H9 (cell line): ENCODE measurements at regions not wholly inside any gene's neighbourhood (a gene's known extent, or its start where the extent isn't known, plus 50 kb on each side); places are given as distances from the start of the nearest gene placed in this dataset. TPM values are rescaled to one million over a fixed set of nuclear protein-coding genes. Genes with fewer than 3 reads are reported as not detected.

Experiments
- DNase-seq: peaks from one replicate; pipeline ENCODE4 v3.0.0-alpha.2; 2017
- H2AFZ ChIP-seq: one replicate; pipeline ENCODE4 v1.6.1; 2013; ENCODE audit warnings: mild to moderate bottlenecking, low read length, control low read depth, moderate library complexity
- H2AK5ac ChIP-seq: 2 replicates; pipeline ENCODE4 v1.6.1; 2013; ENCODE audit warnings: low read length, control low read depth, mixed read lengths; ENCODE audit not compliant: insufficient read length
- H2BK120ac ChIP-seq: one replicate; pipeline ENCODE4 v1.6.1; 2013; ENCODE audit warnings: low read depth, mild to moderate bottlenecking, low read length, control low read depth, inconsistent platforms; ENCODE audit not compliant: poor library complexity, severe bottlenecking
- H2BK12ac ChIP-seq: 2 replicates; pipeline ENCODE4 v1.6.1; 2013; ENCODE audit warnings: low read length, control low read depth, mixed read lengths, low read depth; ENCODE audit not compliant: insufficient read length
- H2BK15ac ChIP-seq: 2 replicates; pipeline ENCODE4 v1.6.1; 2013; ENCODE audit warnings: low read depth, low read length, control low read depth
- H2BK20ac ChIP-seq: one replicate; pipeline ENCODE4 v1.6.1; 2013; ENCODE audit warnings: low read depth, mild to moderate bottlenecking, low read length, control low read depth, inconsistent platforms; ENCODE audit not compliant: poor library complexity, severe bottlenecking
- H2BK5ac ChIP-seq: 2 replicates; pipeline ENCODE4 v1.6.1; 2013; ENCODE audit warnings: low read length, control low read depth, mixed read lengths; ENCODE audit not compliant: insufficient read length
- H3K14ac ChIP-seq: 2 replicates; pipeline ENCODE4 v1.6.1; 2013; ENCODE audit warnings: low read length, control low read depth; ENCODE audit not compliant: insufficient read depth
- H3K18ac ChIP-seq: 2 replicates; pipeline ENCODE4 v1.6.1; 2013; ENCODE audit warnings: low read depth, mild to moderate bottlenecking, mixed read lengths, low read length, control low read depth; ENCODE audit not compliant: insufficient read length
- H3K23ac ChIP-seq: 2 replicates; pipeline ENCODE4 v1.6.1; 2013; ENCODE audit warnings: low read length, control low read depth, mixed read lengths, low read depth; ENCODE audit not compliant: insufficient read length
- H3K23me2 ChIP-seq: 2 replicates; pipeline ENCODE4 v1.6.1; 2013; ENCODE audit warnings: low read depth, mild to moderate bottlenecking, mixed read lengths, low read length, control low read depth; ENCODE audit not compliant: insufficient read length, poor library complexity, severe bottlenecking
- H3K27ac ChIP-seq: 2 replicates; pipeline ENCODE4 v1.5.1; 2013; ENCODE audit warnings: low read length, control low read depth, mixed read lengths, low read depth; ENCODE audit not compliant: insufficient read length
- H3K27me3 ChIP-seq: 2 replicates; pipeline ENCODE4 v1.6.1; 2013; ENCODE audit warnings: low read length, control low read depth, inconsistent platforms; ENCODE audit not compliant: insufficient read depth
- H3K4ac ChIP-seq: 2 replicates; pipeline ENCODE4 v1.6.1; 2013; ENCODE audit warnings: low read depth, mild to moderate bottlenecking, control low read depth, inconsistent platforms, low read length, moderate library complexity
- H3K4me1 ChIP-seq: 2 replicates; pipeline ENCODE4 v1.6.1; 2013; ENCODE audit warnings: low read length, control low read depth, inconsistent platforms; ENCODE audit not compliant: insufficient read depth
- H3K4me2 ChIP-seq: 2 replicates; pipeline ENCODE4 v1.6.1; 2013; ENCODE audit warnings: low read length, control low read depth, mixed read lengths; ENCODE audit not compliant: insufficient read length, insufficient read depth
- H3K56ac ChIP-seq: 2 replicates; pipeline ENCODE4 v1.6.1; 2013; ENCODE audit warnings: low read depth, mild to moderate bottlenecking, mixed read lengths, low read length, control low read depth; ENCODE audit not compliant: insufficient read length
- H3K79me1 ChIP-seq: 2 replicates; pipeline ENCODE4 v1.6.1; 2013; ENCODE audit warnings: low read depth, mild to moderate bottlenecking, moderate library complexity, low read length, control low read depth, inconsistent platforms; ENCODE audit not compliant: insufficient read depth, poor library complexity, severe bottlenecking
- H3K79me2 ChIP-seq: 2 replicates; pipeline ENCODE4 v1.6.1; 2013; ENCODE audit warnings: low read length, control low read depth, inconsistent platforms; ENCODE audit not compliant: insufficient read depth
- H3K9ac ChIP-seq: 2 replicates; pipeline ENCODE4 v1.6.1; 2013; ENCODE audit warnings: low read length, control low read depth, mixed read lengths; ENCODE audit not compliant: insufficient read length; ENCODE audit errors: extremely low read depth
- H3K9me3 ChIP-seq: one replicate; pipeline ENCODE4 v1.6.1; 2013; ENCODE audit warnings: low read depth, low read length, inconsistent platforms; ENCODE audit not compliant: control insufficient read depth
- H3T11ph ChIP-seq: one replicate; pipeline ENCODE4 v1.6.1; 2013; ENCODE audit warnings: mild to moderate bottlenecking, low read length, control low read depth, inconsistent platforms
- H4K20me1 ChIP-seq: one replicate; pipeline ENCODE4 v1.6.1; 2013; ENCODE audit not compliant: control insufficient read depth, insufficient read length, insufficient read depth
- H4K5ac ChIP-seq: 2 replicates; pipeline ENCODE4 v1.6.1; 2013; ENCODE audit warnings: low read depth, mild to moderate bottlenecking, mixed read lengths, low read length, control low read depth; ENCODE audit not compliant: insufficient read length
- H4K8ac ChIP-seq: replicated peaks from 2 replicates; pipeline ENCODE4 v1.6.1; 2013; ENCODE audit warnings: low read length, control low read depth, mixed read lengths, low read depth; ENCODE audit not compliant: insufficient read length
- H4K91ac ChIP-seq: 2 replicates; pipeline ENCODE4 v1.6.1; 2013; ENCODE audit warnings: low read depth, mild to moderate bottlenecking, moderate library complexity, mixed read lengths, low read length, control low read depth; ENCODE audit not compliant: insufficient read length
- H3K27ac Mint-ChIP-seq, 3 experiments: 2 replicates in 2 of 3; 3 replicates in 1 of 3; pipeline ENCODE4 v1.8.0; 2020 to 2021; ENCODE audit warnings: mixed read lengths in 3 of 3, mild to moderate bottlenecking in 1 of 3, moderate library complexity in 1 of 3
- H3K27me3 Mint-ChIP-seq: 2 replicates; pipeline ENCODE4 v1.8.0; 2021; ENCODE audit warnings: low read depth, mild to moderate bottlenecking, moderate library complexity, mixed read lengths
- H3K36me3 Mint-ChIP-seq, 3 experiments: 2 replicates in 2 of 3; 3 replicates in 1 of 3; pipeline ENCODE4 v1.8.0; 2020 to 2021; ENCODE audit warnings: low read depth in 3 of 3, mixed read lengths in 3 of 3; ENCODE audit not compliant: insufficient read depth in 1 of 3
- H3K4me1 Mint-ChIP-seq, 2 experiments: 2 replicates each; pipeline ENCODE4 v1.8.0; 2020; ENCODE audit warnings: mixed read lengths in 2 of 2
- H3K4me3 Mint-ChIP-seq, 2 experiments: 2 replicates in 1 of 2; 3 replicates in 1 of 2; pipeline ENCODE4 v1.8.0; 2020 to 2021; ENCODE audit warnings: mild to moderate bottlenecking in 2 of 2, mixed read lengths in 2 of 2, moderate library complexity in 1 of 2
- H3K9me3 Mint-ChIP-seq, 2 experiments: 2 replicates in 1 of 2; 3 replicates in 1 of 2; pipeline ENCODE4 v1.8.0; 2020; ENCODE audit warnings: mild to moderate bottlenecking in 2 of 2, mixed read lengths in 2 of 2, moderate library complexity in 1 of 2
- CTCF ChIP-seq: fragments of 200-600 bp; sonication (generic); conservative IDR thresholded peaks from 3 replicates; pipeline ENCODE4 v1.8.0; 2021; ENCODE audit warnings: antibody characterized with exemption, mild to moderate bottlenecking
- whole genome bisulfite sequencing: extraction: QIAGEN DNeasy Blood & Tissue Kit; methylation state at CpG from one replicate; pipeline ENCODE4 v1.1.7; 2013; ENCODE audit warnings: missing lambda C conversion rate, low lambda C conversion rate, mixed read lengths; ENCODE audit not compliant: insufficient read length; ENCODE audit errors: extremely low coverage; 5-methylcytosine and 5-hydroxymethylcytosine counted together
- microRNA-seq: library from miRNA; unstranded; fragments of <30 nt; microRNA quantifications from one replicate; pipeline ENCODE4, GENCODE V29; 2020; ENCODE audit warnings: borderline microRNAs expressed

GRCh38 chr13:57087006-57087405 lies 53.7 kb upstream of the PRR20A start:
- Mint-ChIP-seq H3K36me3 (no peaks in the 10 kb centered on the region), H3K27me3 (no peaks in the 10 kb centered on the region), H3K9me3 (peaks cover 3 to 4% of the 10 kb centered on the region in 2 experiments; a peak in 2 of 5 replicates), H3K27ac (no peak overlapping the region), H3K4me1 (no peaks in the 10 kb centered on the region; a peak in 1 of 4 replicates), H3K4me3 (no peak overlapping the region)
- Histone ChIP-seq H3K56ac (no peak overlapping the region), H3K4me2 (no peak overlapping the region), H3K27me3 (no peaks in the 10 kb centered on the region), H3K4me1 (no peaks in the 10 kb centered on the region), H2BK120ac (no peak overlapping the region), H4K5ac (no peak overlapping the region), H3K9ac (no peak overlapping the region), H3K14ac (no peak overlapping the region), H2AFZ (no peak overlapping the region), H4K8ac (no peak overlapping the region), H3K23me2 (no peaks in the 10 kb centered on the region), H3K18ac (no peak overlapping the region), H3K79me1 (no peaks in the 10 kb centered on the region), H3K23ac (no peak overlapping the region), H3T11ph (no peak overlapping the region), H4K20me1 (no peaks in the 10 kb centered on the region), H2BK20ac (no peak overlapping the region), H3K9me3 (no peaks in the 10 kb centered on the region), H2BK5ac (no peak overlapping the region), H2BK15ac (no peak overlapping the region), H2BK12ac (no peak overlapping the region), H4K91ac (no peak overlapping the region), H2AK5ac (no peak overlapping the region), H3K27ac (no peak overlapping the region), H3K4ac (no peak overlapping the region), H3K79me2 (no peaks in the 10 kb centered on the region)
- no peak for DNase-seq
- no CpG with 5 or more reads among the region's 2 CpGs for WGBS
- no peak for TF ChIP-seq CTCF

Small RNA genes in the stretch of these regions (microRNA-seq; reads per million reads assigned to microRNA genes)
- gene MIR1297: not detected
- not detected for gene MIR5007
